Natural killer cell treated with Interleukin-12 subunit alpha and Interleukin-12 subunit beta and Interleukin-15 and Interleukin-18, amount 100 ng/mL, for 72 hours (primary cell): ENCODE measurements at regions not wholly inside any gene's neighbourhood (a gene's known extent, or its start where the extent isn't known, plus 50 kb on each side); places are given as distances from the start of the nearest gene placed in this dataset.
"Not testable (repeated sequence)": the region's sequence is repeated elsewhere in the genome, so short reads cannot be mapped to it uniquely, and the experiment has no call there.

Source experiments
- ATAC-seq, 2 donors: fragments of 150-1000 bp; cut with Tn5 transposase in 1 of 2; sonication (Bioruptor Pico), chemical (Tn5 transposase) in 1 of 2; 2 replicates each; pipeline ENCODE4 v1.10.0; 2021
- DNase-seq: peaks from one replicate; pipeline ENCODE4 v3.0.0; 2022; ENCODE audit warnings: low spot score
- H3K27ac Mint-ChIP-seq, 2 donors: 1 replicate in 1 of 2; 2 replicates in 1 of 2; pipeline ENCODE4 v1.8.0; 2022; ENCODE audit warnings: mixed read lengths in 2 of 2, mild to moderate bottlenecking in 1 of 2, moderate library complexity in 1 of 2
- H3K27me3 Mint-ChIP-seq, 2 donors: 1 replicate in 1 of 2; 2 replicates in 1 of 2; pipeline ENCODE4 v1.8.0; 2022; ENCODE audit warnings: mixed read lengths in 2 of 2
- H3K36me3 Mint-ChIP-seq: one replicate; pipeline ENCODE4 v1.8.0; 2022; ENCODE audit warnings: mixed read lengths
- H3K4me1 Mint-ChIP-seq, 2 donors: 1 replicate in 1 of 2; 2 replicates in 1 of 2; pipeline ENCODE4 v1.8.0; 2022; ENCODE audit warnings: low read depth in 2 of 2, mixed read lengths in 2 of 2, mild to moderate bottlenecking in 1 of 2
- H3K4me3 Mint-ChIP-seq: one replicate; pipeline ENCODE4 v1.8.0; 2022; ENCODE audit warnings: mixed read lengths
- H3K9me3 Mint-ChIP-seq: 2 replicates; pipeline ENCODE4 v1.8.0; 2022; ENCODE audit warnings: mixed read lengths

GRCh38 chr6:167751579-167752115 lies 75.1 kb upstream of the AFDN start:
- Mint-ChIP-seq H3K4me1 (no peaks in the 10 kb centered on the region), H3K36me3 (no peaks in the 10 kb centered on the region), H3K9me3 (no peaks in the 10 kb centered on the region), H3K27ac (no peak overlapping the region), H3K4me3 (no peak overlapping the region), H3K27me3 (peaks cover 2 to 15% of the 10 kb centered on the region in 2 donors)
- DNase-seq (no peak), ATAC-seq (no peak)

DNA sequence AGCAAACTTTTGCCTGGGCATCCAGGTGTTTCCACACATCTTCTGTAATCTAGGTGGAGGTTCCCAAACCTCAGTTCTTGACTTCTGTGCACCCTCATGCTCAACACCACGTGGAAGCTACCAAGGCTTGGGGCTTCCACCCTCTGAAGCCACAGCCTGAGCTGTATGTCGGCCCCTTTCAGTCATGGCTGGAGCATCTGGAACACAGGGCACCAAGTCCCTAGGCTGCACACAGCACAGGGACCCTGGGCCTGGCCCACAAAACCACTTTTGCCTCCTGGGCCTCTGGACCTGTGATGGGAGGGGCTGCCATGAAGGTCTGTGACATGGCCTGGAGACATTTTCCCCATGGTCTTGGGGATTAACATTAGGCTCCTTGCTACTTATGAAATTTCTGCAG lies 73.4 kb upstream of the AFDN start:
- H3K27ac Mint-ChIP-seq, H3K36me3 Mint-ChIP-seq, H3K4me3 Mint-ChIP-seq, DNase-seq, H3K9me3 Mint-ChIP-seq, ATAC-seq, H3K4me1 Mint-ChIP-seq: not testable (repeated sequence)
- peaks cover 6 to 22% of the 10 kb centered on the region in 2 donors for H3K27me3 Mint-ChIP-seq

DNA sequence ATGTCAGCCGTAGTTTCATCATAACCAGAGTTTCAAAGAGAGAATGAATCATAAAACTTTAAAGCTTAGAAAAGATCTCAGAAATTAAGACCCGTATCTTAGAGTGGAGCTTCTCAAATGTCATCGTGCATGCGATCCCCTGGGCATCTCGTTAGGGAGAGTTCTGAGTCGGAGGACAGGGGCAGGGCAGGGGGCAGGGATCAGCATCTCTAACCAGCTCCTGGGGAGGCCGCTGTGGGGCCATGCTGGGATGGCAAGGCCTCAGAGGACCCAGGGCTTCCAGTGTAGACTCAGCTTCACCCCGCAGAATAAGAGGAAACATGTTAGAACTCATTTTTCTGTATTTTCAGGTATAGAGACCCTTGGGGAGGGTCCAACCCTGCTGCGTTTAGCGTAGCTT lies 72.0 kb upstream of the AFDN start:
- no peak for DNase-seq
- no peaks in the 10 kb centered on the region for H3K4me1 Mint-ChIP-seq
- H3K4me3 Mint-ChIP-seq = no peak overlapping the region
- no peak for ATAC-seq
- H3K27ac Mint-ChIP-seq = no peak overlapping the region
- no peaks in the 10 kb centered on the region for H3K36me3 Mint-ChIP-seq
- no peaks in the 10 kb centered on the region for H3K9me3 Mint-ChIP-seq
- H3K27me3 Mint-ChIP-seq = peaks cover 14 to 22% of the 10 kb centered on the region in 2 donors

DNA sequence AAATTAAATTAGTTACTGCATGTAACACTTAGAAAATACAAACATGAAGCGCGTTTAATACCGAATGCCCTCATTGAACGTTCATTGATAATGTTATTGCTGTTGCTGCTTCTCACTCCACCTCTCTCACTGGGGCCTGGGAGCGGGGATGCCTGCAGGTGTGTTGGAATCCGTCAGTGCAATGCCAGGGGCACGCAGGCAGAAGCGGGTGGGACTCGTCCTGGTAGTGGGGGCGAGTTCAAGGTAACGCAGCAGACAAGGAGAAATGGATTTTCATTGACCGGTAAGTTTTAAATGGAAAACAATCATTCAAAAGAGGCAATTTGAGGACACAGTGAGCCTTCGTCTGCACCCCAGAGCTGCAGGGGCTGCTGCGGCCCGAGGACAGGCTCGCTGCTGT lies 71.2 kb upstream of the AFDN start:
- Mint-ChIP-seq H3K27ac (no peak overlapping the region), H3K4me1 (no peaks in the 10 kb centered on the region), H3K9me3 (no peaks in the 10 kb centered on the region), H3K27me3 (peaks cover 14 to 22% of the 10 kb centered on the region in 2 donors), H3K36me3 (no peaks in the 10 kb centered on the region), H3K4me3 (no peak overlapping the region)
- no peak for DNase-seq
- ATAC-seq = no peak

DNA sequence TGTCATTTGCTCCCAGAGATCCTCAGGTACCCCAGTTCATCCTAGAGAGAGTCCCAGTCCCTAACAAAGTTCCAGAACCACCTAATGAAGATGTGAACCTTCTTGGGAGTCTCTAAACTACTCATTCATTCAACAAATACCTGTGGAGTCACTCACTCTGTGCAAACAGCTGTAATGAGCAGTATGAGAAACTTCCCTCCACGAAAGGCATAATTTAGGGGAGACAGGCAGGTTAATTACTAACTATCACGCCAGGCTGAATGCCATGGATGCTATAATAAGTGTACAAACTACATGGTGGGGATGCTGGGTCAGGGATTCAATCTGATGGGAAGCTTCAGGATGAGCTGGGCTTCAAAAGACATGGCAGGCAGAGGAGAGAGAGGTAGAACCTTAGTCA lies 70.1 kb upstream of the AFDN start:
- H3K9me3 Mint-ChIP-seq = no peaks in the 10 kb centered on the region
- no peak overlapping the region for H3K27ac Mint-ChIP-seq
- no peak overlapping the region for H3K4me3 Mint-ChIP-seq
- ATAC-seq = no peak
- H3K36me3 Mint-ChIP-seq = no peaks in the 10 kb centered on the region
- no peak for DNase-seq
- no peaks in the 10 kb centered on the region for H3K4me1 Mint-ChIP-seq
- peaks cover 14 to 22% of the 10 kb centered on the region in 2 donors for H3K27me3 Mint-ChIP-seq

- ATAC-seq (no peak), DNase-seq (no peak)
- H3K27me3 Mint-ChIP-seq = peaks cover 14 to 18% of the 10 kb centered on the region in 2 donors
- H3K4me1 Mint-ChIP-seq = no peaks in the 10 kb centered on the region
- H3K36me3 Mint-ChIP-seq = no peaks in the 10 kb centered on the region
- H3K4me3 Mint-ChIP-seq = no peak overlapping the region
- no peak overlapping the region for H3K27ac Mint-ChIP-seq
- H3K9me3 Mint-ChIP-seq = no peaks in the 10 kb centered on the region
Measured at GRCh38 chr6:167757249-167757648, 69.5 kb upstream of the AFDN start.

- no peak overlapping the region for H3K4me3 Mint-ChIP-seq
- no peaks in the 10 kb centered on the region for H3K36me3 Mint-ChIP-seq
- H3K27ac Mint-ChIP-seq = no peak overlapping the region
- ATAC-seq (no peak), DNase-seq (no peak)
- peaks cover 14% of the 10 kb centered on the region in 2 donors for H3K27me3 Mint-ChIP-seq
- H3K9me3 Mint-ChIP-seq = no peaks in the 10 kb centered on the region
- no peaks in the 10 kb centered on the region for H3K4me1 Mint-ChIP-seq
Measured at GRCh38 chr6:167757821-167758220, 68.9 kb upstream of the AFDN start.

DNA sequence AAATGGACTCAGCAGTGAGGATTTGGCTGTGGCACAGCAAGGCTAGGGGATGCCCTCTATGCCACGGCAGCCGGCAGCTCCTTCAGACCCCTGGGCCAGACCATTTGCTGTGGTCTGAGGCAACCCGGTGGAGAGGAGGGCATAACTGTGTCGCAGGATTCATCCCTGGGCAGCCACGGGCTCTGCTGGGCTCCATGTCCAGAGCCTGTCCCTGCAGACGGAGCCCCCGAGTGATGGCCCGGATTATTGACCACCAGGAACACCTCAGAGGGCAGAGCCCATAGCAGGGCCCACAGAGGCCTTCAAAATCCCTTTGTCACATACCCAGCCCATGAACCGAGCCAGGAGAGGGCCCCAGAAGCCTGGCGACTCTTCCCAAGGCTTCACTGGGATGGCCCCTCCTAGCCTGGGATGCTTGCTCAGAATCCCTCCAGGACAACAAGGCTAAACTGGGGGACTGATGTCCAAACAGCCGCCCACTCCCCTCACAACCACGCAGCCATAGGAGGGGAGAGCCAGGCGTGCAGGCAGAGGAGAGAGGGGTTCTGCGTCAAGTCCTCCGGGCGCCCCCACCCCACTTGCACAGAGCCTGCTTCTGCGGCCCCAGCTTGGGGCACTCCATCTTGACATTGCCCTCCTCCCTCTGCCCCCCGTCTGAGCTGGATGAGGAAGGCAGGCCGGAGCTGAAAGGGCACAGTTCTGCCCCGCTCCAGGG lies 68.2 kb upstream of the AFDN start:
- H3K36me3 Mint-ChIP-seq = no peaks in the 10 kb centered on the region

DNA sequence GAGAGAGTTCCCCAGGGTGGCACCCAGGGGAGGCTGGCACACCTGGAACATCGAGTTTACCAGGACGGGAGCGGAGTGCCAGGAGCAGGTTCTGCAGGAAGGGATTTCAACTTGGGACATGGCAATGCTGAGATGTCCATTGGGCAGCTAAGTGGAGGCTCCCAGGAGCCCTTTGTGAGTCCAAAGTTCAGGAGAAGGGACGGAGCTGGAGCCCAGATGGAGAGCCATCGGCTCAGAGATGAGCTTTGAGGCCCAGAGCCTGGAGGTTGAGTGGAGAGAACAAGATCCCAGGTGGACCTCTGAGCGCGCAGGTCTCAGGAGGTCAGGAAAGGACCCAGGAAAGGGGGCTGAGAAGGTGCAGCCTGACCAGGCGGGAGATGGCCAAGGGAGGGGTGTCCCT lies 67.5 kb upstream of the AFDN start:
- peaks cover 9 to 16% of the 10 kb centered on the region in 2 donors for H3K27me3 Mint-ChIP-seq
- H3K36me3 Mint-ChIP-seq = no peaks in the 10 kb centered on the region
- DNase-seq (no peak), ATAC-seq (no peak)
- H3K27ac Mint-ChIP-seq = no peak overlapping the region
- no peaks in the 10 kb centered on the region for H3K4me1 Mint-ChIP-seq
- H3K4me3 Mint-ChIP-seq = no peak overlapping the region
- no peaks in the 10 kb centered on the region for H3K9me3 Mint-ChIP-seq

More for the DNA sequence above, 68.2 kb upstream of the AFDN start:
- no peak overlapping the region for H3K4me3 Mint-ChIP-seq
- ATAC-seq = peak in 1 of 2 donors; percentile 37
- no peaks in the 10 kb centered on the region for H3K4me1 Mint-ChIP-seq
- DNase-seq = no peak
- no peaks in the 10 kb centered on the region for H3K9me3 Mint-ChIP-seq
- H3K27ac Mint-ChIP-seq = no peak overlapping the region
- peaks cover 14 to 18% of the 10 kb centered on the region in 2 donors for H3K27me3 Mint-ChIP-seq

DNA sequence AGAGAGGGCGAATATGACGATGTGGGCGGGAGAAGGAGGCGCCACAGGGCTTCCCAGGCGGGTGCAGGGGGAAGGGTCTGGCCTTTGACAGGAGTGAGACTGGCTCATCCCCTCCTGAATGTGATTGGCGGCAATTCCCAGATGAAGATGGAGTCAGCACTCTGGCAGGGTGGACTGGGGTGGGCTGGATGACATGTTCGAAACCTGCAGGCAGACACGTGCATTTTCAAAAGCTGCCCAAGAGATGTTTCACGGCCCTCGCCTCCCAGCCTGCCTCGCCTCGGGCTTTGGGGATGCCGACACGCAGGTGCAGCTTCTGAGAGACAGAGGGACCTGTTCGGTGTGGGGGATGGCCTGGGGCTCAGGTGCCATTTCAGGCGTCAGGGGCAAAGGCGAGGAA lies 66.8 kb upstream of the AFDN start:
- Mint-ChIP-seq H3K27ac (no peak overlapping the region), H3K9me3 (no peaks in the 10 kb centered on the region), H3K4me1 (no peaks in the 10 kb centered on the region), H3K36me3 (no peaks in the 10 kb centered on the region), H3K4me3 (no peak overlapping the region), H3K27me3 (peaks cover 7 to 16% of the 10 kb centered on the region in 2 donors)
- DNase-seq (no peak), ATAC-seq (no peak)

DNA sequence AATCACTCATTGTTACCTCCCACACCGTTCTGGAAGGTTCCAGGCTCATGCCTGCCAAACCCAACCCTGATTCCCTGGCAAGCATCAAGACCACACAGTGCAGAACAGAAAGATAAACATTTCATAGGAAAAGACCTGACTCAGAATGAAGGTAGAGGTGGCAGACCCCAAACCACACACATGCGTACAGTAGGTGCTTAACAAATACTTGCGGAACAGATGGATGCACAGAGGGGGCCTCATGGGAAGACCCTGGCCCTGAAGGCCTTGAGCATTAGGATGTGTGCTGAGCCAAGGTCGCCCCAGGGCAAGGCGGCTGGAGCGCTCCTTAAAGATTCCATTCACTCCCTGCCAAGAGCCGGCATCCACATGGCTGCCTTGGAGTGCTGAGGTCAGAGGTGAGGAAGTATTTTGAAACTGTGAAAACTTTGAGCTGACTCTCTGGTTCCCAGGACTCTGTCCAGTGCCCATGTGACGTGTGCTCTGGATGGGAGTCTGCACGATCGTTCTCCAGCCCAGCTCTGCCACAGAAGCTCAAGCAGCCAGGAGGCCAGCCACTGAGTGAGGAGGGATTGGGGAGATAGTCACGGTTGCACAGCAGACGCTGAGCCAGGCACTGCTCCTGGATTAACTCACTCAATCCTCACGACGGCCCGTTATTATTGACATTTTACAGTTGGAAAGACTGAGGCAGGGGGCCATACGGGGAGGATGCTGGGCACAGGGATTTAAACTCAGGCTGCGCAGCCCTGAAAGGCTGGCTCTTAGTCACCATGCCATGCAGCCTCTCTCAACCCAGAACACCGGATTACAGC lies 65.5 kb upstream of the AFDN start:
- no peaks in the 10 kb centered on the region for H3K9me3 Mint-ChIP-seq
- H3K27ac Mint-ChIP-seq = no peak overlapping the region
- H3K27me3 Mint-ChIP-seq = peaks cover 7 to 16% of the 10 kb centered on the region in 2 donors
- no peaks in the 10 kb centered on the region for H3K36me3 Mint-ChIP-seq
- ATAC-seq (peak; percentile 5 to 12), DNase-seq (no peak)
- no peaks in the 10 kb centered on the region for H3K4me1 Mint-ChIP-seq
- H3K4me3 Mint-ChIP-seq = no peak overlapping the region

DNA sequence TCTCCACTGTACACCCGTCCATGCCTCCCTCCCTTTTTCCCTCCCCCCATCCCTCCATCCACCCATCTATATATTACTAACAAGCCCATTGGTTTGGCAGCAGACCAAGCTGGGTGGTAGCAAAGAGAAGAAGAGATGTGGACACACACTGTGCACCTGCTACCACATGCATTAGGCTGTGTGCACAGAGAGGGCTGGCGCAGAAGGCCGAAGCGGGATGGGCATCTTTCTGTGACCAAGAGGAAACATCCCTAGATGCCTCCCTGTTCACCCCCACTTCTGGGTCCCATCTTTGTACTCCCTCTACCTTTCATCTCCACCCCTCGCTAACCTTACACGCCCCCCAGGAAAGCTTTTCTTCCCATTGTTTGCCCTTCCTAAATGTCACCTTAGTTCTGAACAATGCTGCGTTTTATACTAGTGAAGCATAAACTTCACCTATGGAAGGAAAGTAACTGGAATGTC lies 64.9 kb upstream of the AFDN start:
- no peak overlapping the region for H3K27ac Mint-ChIP-seq
- H3K36me3 Mint-ChIP-seq = no peaks in the 10 kb centered on the region
- peaks cover 7 to 16% of the 10 kb centered on the region in 2 donors for H3K27me3 Mint-ChIP-seq
- no peak for DNase-seq
- H3K9me3 Mint-ChIP-seq = no peaks in the 10 kb centered on the region
- H3K4me3 Mint-ChIP-seq = no peak overlapping the region
- ATAC-seq = no peak
- H3K4me1 Mint-ChIP-seq = no peaks in the 10 kb centered on the region

DNA sequence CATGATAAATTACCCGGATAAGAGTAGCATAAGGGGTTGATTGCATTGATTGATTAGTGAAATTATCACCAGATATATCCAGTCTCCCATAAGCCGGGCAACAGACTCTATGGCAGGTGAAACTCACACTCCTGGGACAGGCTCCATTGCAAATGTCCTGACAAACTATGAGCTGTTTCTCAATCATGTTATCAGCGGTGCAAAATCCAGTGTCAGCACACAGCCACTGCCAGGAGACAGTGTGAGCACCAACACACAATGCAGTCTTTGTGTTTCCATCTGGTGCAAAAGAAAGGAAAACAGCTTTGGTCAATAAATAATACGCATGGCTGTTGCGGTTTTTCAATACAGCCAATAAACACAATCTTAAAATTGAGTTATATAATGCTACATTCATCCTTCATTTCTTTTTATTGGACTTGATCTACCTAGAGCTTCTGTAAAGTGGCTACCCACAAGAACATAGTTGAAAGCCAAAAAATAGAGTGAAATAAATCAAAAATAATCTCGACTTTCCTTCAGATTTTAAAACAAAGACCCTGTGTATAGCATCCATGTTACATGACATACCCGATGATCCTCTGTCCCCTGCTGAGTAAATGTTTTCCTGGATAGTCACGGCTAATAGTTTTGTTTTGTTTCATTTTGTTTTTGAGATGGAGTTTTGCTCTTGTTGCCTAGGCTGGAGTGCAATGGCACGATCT lies 64.3 kb upstream of the AFDN start:
- ATAC-seq (no peak), DNase-seq (no peak)
- Mint-ChIP-seq H3K4me1 (no peaks in the 10 kb centered on the region), H3K9me3 (no peaks in the 10 kb centered on the region), H3K36me3 (no peaks in the 10 kb centered on the region), H3K27me3 (peaks cover 3 to 14% of the 10 kb centered on the region in 2 donors), H3K4me3 (no peak overlapping the region), H3K27ac (no peak overlapping the region)
